GM23338 (cell line): ENCODE measurements at regions not wholly inside any gene's neighbourhood (a gene's known extent, or its start where the extent isn't known, plus 50 kb on each side); places are given as distances from the start of the nearest gene placed in this dataset.

Experiments
- ATAC-seq: fragments of 200-7000 bp; cut with Tn5 transposase; 3 replicates; pipeline ENCODE4 v1.9.1; 2020
- DNase-seq: peaks from one replicate; pipeline ENCODE4 v3.0.0-alpha.2; 2015; ENCODE audit warnings: low spot score
- H2AFZ ChIP-seq: fragments of 200-600 bp; sonication (generic); 2 replicates; pipeline ENCODE4 v1.8.0; 2016; ENCODE audit warnings: antibody characterized with exemption, mild to moderate bottlenecking, moderate library complexity
- H3F3A ChIP-seq: fragments of 200-600 bp; sonication (generic); replicated peaks from 2 replicates; pipeline ENCODE4 v1.8.0; 2017; ENCODE audit warnings: antibody characterized with exemption, mixed run types, low read depth
- H3K27ac ChIP-seq: fragments of 200-600 bp; sonication (generic); 2 replicates; pipeline ENCODE4 v1.6.1; 2016; ENCODE audit warnings: low read depth
- H3K27me3 ChIP-seq: fragments of 200-600 bp; sonication (generic); 2 replicates; pipeline ENCODE4 v1.8.0; 2016; ENCODE audit warnings: mild to moderate bottlenecking, mixed run types, moderate library complexity; ENCODE audit not compliant: insufficient read depth
- H3K36me3 ChIP-seq: fragments of 200-600 bp; sonication (generic); 2 replicates; pipeline ENCODE4 v1.8.0; 2016; ENCODE audit warnings: mild to moderate bottlenecking; ENCODE audit not compliant: insufficient read depth
- H3K4me1 ChIP-seq: fragments of 200-600 bp; sonication (generic); 2 replicates; pipeline ENCODE4 v1.8.0; 2016; ENCODE audit warnings: mild to moderate bottlenecking, moderate library complexity; ENCODE audit not compliant: insufficient read depth
- H3K4me2 ChIP-seq: fragments of 200-600 bp; sonication (generic); 2 replicates; pipeline ENCODE4 v1.7.1; 2017; ENCODE audit warnings: mixed run types
- H3K4me3 ChIP-seq: fragments of 200-600 bp; sonication (generic); 2 replicates; pipeline ENCODE4 v1.6.1; 2016; ENCODE audit warnings: mixed run types
- H3K79me2 ChIP-seq: fragments of 200-600 bp; sonication (generic); replicated peaks from 2 replicates; pipeline ENCODE4 v1.8.0; 2017; ENCODE audit warnings: mild to moderate bottlenecking; ENCODE audit not compliant: insufficient read depth
- H3K9me2 ChIP-seq: fragments of 200-600 bp; sonication (generic); 2 replicates; pipeline ENCODE4 v1.8.0; 2017; ENCODE audit not compliant: insufficient read depth
- H4K20me1 ChIP-seq: fragments of 200-600 bp; sonication (generic); replicated peaks from 2 replicates; pipeline ENCODE4 v1.8.0; 2017; ENCODE audit warnings: mild to moderate bottlenecking; ENCODE audit not compliant: insufficient read depth
- H3K27ac Mint-ChIP-seq: 2 replicates; pipeline ENCODE4 v1.8.0; 2020; ENCODE audit warnings: inconsistent platforms, mild to moderate bottlenecking, moderate library complexity, mixed read lengths
- H3K27me3 Mint-ChIP-seq: 3 replicates; pipeline ENCODE4 v1.8.0; 2022; ENCODE audit warnings: low read depth, mild to moderate bottlenecking, moderate library complexity, mixed read lengths, inconsistent platforms; ENCODE audit not compliant: insufficient read depth, poor library complexity
- H3K36me3 Mint-ChIP-seq: 3 replicates; pipeline ENCODE4 v1.8.0; 2021; ENCODE audit warnings: low read depth, mild to moderate bottlenecking, inconsistent platforms, moderate library complexity, mixed read lengths
- H3K4me1 Mint-ChIP-seq: 3 replicates; pipeline ENCODE4 v1.8.0; 2020; ENCODE audit warnings: mild to moderate bottlenecking, inconsistent platforms, mixed read lengths
- H3K4me3 Mint-ChIP-seq: 3 replicates; pipeline ENCODE4 v1.8.0; 2021; ENCODE audit warnings: moderate library complexity, mild to moderate bottlenecking, inconsistent platforms, mixed read lengths
- H3K9me3 Mint-ChIP-seq: 3 replicates; pipeline ENCODE4 v1.8.0; 2020; ENCODE audit warnings: moderate library complexity, mild to moderate bottlenecking, inconsistent platforms, mixed read lengths
- CREB1 ChIP-seq: fragments of 250-450 bp; sonication (Bioruptor Pico); IDR thresholded peaks from 2 replicates; pipeline ENCODE4 v1.5.0; 2020; ENCODE audit warnings: low read depth, mild to moderate bottlenecking, moderate library complexity
- EZH2 ChIP-seq: fragments of 200-600 bp; sonication (generic); IDR thresholded peaks from one replicate; pipeline ENCODE4 v1.8.0; 2017; ENCODE audit warnings: antibody characterized with exemption, mild to moderate bottlenecking, low read depth; ENCODE audit not compliant: unreplicated experiment
- EZH2phosphoT487 ChIP-seq: fragments of 200-600 bp; sonication (generic); IDR thresholded peaks from one replicate; pipeline ENCODE4 v1.8.1; 2018; ENCODE audit warnings: antibody characterized with exemption; ENCODE audit not compliant: unreplicated experiment
- JUNB ChIP-seq: IDR thresholded peaks from one replicate; pipeline ENCODE4 v1.6.1; 2016; ENCODE audit warnings: antibody characterized with exemption; ENCODE audit not compliant: unreplicated experiment
- NANOG ChIP-seq: IDR thresholded peaks from 2 replicates; pipeline ENCODE4 v1.6.1; 2016; ENCODE audit warnings: antibody characterized with exemption, borderline replicate concordance
- STAT1 ChIP-seq: IDR thresholded peaks from one replicate; pipeline ENCODE4 v1.6.1; 2016; ENCODE audit warnings: antibody characterized with exemption; ENCODE audit not compliant: unreplicated experiment
- ZNF114 ChIP-seq: fragments of 250-450 bp; sonication (Bioruptor Pico); IDR thresholded peaks from 2 replicates; pipeline ENCODE4 v1.5.0; 2020; ENCODE audit warnings: mild to moderate bottlenecking, moderate library complexity
- ZNF331 ChIP-seq: fragments of 250-450 bp; sonication (Bioruptor Pico); IDR thresholded peaks from 2 replicates; pipeline ENCODE4 v1.5.0; 2020; ENCODE audit warnings: low read depth, mild to moderate bottlenecking, moderate library complexity
- TF ChIP-seq, protein P1 (sequence below): IDR thresholded peaks from 2 replicates; pipeline ENCODE4 v1.6.1; 2016; ENCODE audit warnings: antibody characterized with exemption
- TF ChIP-seq, protein P2 (sequence below): IDR thresholded peaks from one replicate; pipeline ENCODE4 v1.6.1; 2018; ENCODE audit warnings: antibody characterized with exemption; ENCODE audit not compliant: unreplicated experiment
- TF ChIP-seq, protein P3 (sequence below), 2 experiments: fragments of 200-600 bp in 1 of 2; sonication (generic) in 1 of 2; conservative IDR thresholded peaks; 2 replicates each; pipeline versions ENCODE4 v1.5.1 to v1.6.1; 2016 to 2017; ENCODE audit warnings: antibody characterized with exemption in 2 of 2, low read depth in 2 of 2, mild to moderate bottlenecking in 2 of 2, moderate library complexity in 1 of 2

DNA sequence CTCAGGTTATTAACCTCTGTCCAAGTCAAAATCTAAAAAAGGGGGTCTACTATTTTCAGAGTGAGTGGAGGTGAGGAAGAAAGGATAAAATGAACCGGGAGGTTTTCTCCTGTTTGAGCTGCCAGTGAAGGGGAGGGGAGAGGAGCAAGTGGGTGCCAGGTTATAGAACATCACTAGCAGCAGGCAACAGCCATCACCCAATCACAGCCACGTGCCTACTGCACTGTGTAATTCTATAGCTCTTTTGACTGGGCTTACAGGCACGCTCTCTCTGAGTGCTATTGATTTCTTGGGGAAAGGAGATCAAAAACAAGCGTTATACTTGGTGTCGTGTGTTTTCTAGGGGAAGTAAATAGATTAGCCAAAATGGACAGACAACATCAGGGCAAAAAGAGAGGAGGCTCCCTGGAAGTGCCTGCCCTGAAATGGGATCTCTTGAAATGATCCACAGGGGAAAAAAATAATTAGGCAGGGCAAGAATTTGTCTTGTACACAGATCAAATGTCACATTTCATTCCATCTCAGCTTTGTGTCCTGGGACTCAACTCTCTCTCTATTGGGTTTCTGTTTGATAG, 300.5 kb upstream of the LCORL start (continued):
- TF ChIP-seq, protein P1, sequence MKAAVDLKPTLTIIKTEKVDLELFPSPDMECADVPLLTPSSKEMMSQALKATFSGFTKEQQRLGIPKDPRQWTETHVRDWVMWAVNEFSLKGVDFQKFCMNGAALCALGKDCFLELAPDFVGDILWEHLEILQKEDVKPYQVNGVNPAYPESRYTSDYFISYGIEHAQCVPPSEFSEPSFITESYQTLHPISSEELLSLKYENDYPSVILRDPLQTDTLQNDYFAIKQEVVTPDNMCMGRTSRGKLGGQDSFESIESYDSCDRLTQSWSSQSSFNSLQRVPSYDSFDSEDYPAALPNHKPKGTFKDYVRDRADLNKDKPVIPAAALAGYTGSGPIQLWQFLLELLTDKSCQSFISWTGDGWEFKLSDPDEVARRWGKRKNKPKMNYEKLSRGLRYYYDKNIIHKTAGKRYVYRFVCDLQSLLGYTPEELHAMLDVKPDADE: no peak
- TF ChIP-seq ZNF114 (CRISPR knock-in tag): no peak
- no peak for TF ChIP-seq ZNF331 (CRISPR knock-in tag)
- TF ChIP-seq EZH2: no peak
- TF ChIP-seq CREB1 (CRISPR knock-in tag): no peak
- no peak for TF ChIP-seq EZH2phosphoT487
- TF ChIP-seq, protein P2, sequence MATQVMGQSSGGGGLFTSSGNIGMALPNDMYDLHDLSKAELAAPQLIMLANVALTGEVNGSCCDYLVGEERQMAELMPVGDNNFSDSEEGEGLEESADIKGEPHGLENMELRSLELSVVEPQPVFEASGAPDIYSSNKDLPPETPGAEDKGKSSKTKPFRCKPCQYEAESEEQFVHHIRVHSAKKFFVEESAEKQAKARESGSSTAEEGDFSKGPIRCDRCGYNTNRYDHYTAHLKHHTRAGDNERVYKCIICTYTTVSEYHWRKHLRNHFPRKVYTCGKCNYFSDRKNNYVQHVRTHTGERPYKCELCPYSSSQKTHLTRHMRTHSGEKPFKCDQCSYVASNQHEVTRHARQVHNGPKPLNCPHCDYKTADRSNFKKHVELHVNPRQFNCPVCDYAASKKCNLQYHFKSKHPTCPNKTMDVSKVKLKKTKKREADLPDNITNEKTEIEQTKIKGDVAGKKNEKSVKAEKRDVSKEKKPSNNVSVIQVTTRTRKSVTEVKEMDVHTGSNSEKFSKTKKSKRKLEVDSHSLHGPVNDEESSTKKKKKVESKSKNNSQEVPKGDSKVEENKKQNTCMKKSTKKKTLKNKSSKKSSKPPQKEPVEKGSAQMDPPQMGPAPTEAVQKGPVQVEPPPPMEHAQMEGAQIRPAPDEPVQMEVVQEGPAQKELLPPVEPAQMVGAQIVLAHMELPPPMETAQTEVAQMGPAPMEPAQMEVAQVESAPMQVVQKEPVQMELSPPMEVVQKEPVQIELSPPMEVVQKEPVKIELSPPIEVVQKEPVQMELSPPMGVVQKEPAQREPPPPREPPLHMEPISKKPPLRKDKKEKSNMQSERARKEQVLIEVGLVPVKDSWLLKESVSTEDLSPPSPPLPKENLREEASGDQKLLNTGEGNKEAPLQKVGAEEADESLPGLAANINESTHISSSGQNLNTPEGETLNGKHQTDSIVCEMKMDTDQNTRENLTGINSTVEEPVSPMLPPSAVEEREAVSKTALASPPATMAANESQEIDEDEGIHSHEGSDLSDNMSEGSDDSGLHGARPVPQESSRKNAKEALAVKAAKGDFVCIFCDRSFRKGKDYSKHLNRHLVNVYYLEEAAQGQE: no peak
- no peak for TF ChIP-seq JUNB
- no peak for TF ChIP-seq NANOG
- TF ChIP-seq, protein P3, sequence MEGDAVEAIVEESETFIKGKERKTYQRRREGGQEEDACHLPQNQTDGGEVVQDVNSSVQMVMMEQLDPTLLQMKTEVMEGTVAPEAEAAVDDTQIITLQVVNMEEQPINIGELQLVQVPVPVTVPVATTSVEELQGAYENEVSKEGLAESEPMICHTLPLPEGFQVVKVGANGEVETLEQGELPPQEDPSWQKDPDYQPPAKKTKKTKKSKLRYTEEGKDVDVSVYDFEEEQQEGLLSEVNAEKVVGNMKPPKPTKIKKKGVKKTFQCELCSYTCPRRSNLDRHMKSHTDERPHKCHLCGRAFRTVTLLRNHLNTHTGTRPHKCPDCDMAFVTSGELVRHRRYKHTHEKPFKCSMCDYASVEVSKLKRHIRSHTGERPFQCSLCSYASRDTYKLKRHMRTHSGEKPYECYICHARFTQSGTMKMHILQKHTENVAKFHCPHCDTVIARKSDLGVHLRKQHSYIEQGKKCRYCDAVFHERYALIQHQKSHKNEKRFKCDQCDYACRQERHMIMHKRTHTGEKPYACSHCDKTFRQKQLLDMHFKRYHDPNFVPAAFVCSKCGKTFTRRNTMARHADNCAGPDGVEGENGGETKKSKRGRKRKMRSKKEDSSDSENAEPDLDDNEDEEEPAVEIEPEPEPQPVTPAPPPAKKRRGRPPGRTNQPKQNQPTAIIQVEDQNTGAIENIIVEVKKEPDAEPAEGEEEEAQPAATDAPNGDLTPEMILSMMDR (conservative IDR thresholded peaks at IDR 0.05; ENCODE audit: low read depth in 2 of 2): no peak

DNA sequence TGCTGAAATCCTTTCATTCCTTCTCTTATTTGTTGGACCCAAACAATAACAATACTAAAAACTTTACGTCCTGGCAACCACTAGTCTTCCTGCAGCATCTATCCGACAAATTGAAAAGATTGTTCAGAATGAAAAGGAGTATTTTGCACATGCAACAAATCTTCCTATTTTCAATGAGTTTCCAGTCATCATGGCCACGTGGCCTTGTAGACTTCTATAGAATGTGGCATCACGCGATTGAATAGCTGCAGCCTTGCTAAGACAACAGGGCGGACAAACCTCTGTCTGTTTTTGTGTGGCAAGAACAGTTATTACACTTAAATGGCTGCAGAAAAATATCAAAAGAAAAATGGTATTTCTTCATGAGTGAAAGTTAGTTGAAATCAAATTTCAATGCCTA, 297.9 kb upstream of the LCORL start:
- no peak for TF ChIP-seq ZNF114 (CRISPR knock-in tag)
- no peak for TF ChIP-seq STAT1
- no peak for TF ChIP-seq JUNB
- TF ChIP-seq, protein P1: no peak
- Histone ChIP-seq H3K27me3 (no peaks in the 10 kb centered on the region), H3K27ac (no peak overlapping the region), H3K79me2 (no peaks in the 10 kb centered on the region), H3K9me2 (peaks cover 7% of the 10 kb centered on the region; the same call in 1 of the 2 replicates), H2AFZ (peak overlapping the region; percentile 78), H4K20me1 (no peaks in the 10 kb centered on the region), H3K4me2 (no peak overlapping the region), H3K36me3 (no peaks in the 10 kb centered on the region), H3F3A (no peaks in the 10 kb centered on the region), H3K4me3 (no peak overlapping the region), H3K4me1 (no peaks in the 10 kb centered on the region)
- ATAC-seq (no peak), DNase-seq (no peak)
- Mint-ChIP-seq H3K27me3 (no peaks in the 10 kb centered on the region), H3K4me1 (no peaks in the 10 kb centered on the region), H3K27ac (no peak overlapping the region), H3K4me3 (no peak overlapping the region), H3K9me3 (no peaks in the 10 kb centered on the region), H3K36me3 (no peaks in the 10 kb centered on the region; the same call in 2 of the 3 replicates)
